ENCODE measurements at regions not wholly inside any gene's neighbourhood (a gene's known extent, or its start where the extent isn't known, plus 50 kb on each side); places are given as distances from the start of the nearest gene placed in this dataset.
"Not testable (repeated sequence)": the region's sequence is repeated elsewhere in the genome, so short reads cannot be mapped to it uniquely, and the experiment has no call there.

DNA sequence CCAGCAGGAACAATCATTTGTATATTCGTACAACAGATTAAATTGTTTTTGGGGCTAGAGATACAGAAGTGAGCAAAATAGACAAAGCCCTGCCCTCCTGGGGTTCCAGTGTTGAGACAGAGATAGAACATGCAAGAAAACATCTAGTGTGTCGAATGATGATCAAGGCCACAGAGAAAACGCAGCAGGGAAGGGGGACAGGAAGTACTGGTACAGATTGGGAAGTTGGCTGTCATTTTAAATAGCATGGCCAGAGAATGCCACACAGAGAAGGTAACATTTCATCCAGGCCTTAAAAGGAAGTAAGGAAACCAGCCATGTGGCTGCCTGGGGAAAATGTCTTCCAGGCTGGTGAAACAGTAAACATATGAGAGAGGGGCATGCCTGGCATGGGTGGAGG, 202.6 kb upstream of the MYLIP start:
- DNase-seq (ENCODE audit: low read depth) = no peak

DNA sequence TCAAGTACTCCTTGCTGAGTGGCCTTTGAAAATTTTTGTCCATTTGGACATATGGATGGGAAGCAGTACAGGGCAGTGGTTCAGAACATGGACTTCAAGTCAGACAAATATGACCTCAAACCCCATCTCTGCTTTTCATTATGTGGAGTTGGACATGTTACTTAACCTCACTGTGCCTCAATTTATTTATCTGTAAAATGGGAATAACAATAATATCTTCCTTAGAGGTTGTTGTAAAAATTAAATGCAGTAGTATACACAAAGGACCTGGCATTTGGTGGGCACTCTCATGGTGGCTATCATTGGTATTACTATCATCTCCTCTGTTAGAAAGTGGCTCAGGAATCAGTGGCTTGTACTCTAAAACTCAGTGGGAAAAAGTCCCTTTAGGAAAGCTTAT, 204.0 kb upstream of the MYLIP start:
- no peak for DNase-seq (ENCODE audit: low read depth)

DNA sequence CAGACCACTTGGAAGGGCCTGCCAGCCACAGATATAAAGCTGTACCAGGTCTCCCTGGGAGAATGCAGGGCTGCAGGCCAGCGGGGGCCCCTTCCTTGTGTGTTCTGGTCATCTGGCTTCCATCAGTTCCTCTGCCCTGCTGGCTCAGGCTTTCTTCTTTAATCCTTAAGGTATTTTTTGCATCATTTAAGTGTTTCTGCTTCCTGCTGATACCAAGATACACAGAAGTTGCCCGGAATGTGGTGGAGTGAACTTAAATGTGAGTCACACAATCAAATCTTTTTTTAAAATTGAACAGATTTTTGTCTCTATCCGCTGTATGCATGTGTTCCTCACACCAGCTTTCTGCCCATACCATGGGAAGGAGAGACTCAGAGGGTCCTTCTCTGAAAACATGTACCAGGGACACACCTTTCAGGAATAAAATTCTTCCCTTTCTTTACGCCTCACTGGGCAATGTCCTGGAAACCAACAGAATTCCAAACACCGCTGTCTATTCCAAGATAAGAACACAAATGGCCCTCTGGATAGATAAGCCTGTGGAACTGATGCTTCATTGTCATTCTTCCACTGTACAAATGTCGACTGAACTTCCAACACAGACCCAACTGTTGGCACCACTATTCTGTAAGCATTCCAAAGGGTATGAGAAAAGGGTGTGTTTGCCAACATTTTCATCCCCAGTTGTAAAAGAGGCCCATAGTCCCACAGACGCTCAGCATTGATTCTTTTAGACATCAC, 206.2 kb upstream of the MYLIP start:
- DNase-seq (ENCODE audit: low read depth) = no peak

DNA sequence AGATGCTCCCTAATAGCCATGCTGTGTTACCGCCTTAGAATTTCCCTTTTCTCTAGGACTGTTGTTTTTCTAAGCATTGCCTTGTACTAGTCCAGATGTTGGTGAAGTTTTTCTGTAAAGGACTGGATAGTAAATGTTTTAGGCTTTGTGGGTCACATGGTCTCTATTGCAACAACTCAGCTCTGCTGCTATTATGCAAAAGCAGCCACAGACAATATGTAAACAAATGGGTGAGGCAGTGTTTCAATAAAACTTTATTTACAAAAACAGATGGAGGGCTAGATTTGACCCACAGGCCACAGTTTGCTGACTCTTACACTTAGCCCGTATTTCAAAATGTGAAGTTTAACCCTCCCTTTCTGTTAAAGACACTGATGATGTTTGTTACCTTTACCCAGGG, 207.6 kb upstream of the MYLIP start:
- DNase-seq (ENCODE audit: low read depth) = no peak

DNA sequence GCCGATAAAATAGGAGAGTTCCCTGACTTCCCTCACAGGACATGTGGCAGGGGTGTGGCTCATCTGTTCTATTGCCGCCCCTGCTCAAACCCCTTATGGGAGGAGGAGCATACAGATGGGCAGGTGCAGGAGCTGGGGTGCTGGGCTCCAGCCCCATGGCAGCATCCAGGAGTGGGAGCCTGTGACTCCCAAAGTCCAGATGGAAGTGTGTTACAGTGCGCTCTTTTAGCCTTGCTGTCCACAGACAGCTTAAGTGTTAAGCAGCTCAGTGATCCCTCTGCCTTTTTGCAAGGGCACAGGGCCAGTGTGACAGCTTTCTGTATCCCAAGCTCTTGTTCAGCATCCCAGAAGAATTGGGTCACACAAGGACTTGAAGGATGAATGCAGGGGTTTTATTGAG, 212.3 kb upstream of the MYLIP start:
- no peak for DNase-seq (ENCODE audit: low read depth)

DNA sequence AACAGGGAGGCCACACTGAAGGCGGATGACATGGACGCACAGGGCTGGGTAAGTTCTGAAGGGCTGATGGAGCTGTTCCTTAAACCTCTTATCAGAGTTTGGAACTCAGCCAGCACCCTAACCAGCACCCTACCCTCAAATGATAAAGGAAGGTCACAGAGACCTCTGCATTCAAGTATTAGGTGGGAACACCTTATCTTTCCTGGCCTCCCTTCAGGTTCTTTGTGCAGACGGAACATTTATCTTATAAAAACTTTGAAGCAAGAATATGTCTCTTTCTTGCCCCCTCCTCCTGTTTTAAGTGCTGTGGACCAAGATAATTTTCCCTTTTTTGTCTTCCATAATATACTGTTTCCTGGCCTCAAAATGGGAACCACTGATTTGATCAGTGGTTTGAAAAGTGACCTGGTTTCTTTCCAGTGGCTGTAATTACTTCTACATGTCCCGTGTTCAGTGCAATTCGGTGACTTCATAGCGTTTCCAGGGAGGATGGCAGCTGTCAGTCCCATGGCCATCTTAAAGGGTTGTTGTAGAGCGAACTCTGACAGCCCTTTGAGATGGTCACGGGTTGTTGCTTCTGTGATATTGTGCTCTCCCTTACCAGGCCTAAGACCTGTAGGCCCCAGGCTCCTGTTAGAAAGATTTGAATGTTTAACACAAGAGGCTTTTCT, 213.2 kb upstream of the MYLIP start:
- DNase-seq (ENCODE audit: low read depth) = no peak

DNA sequence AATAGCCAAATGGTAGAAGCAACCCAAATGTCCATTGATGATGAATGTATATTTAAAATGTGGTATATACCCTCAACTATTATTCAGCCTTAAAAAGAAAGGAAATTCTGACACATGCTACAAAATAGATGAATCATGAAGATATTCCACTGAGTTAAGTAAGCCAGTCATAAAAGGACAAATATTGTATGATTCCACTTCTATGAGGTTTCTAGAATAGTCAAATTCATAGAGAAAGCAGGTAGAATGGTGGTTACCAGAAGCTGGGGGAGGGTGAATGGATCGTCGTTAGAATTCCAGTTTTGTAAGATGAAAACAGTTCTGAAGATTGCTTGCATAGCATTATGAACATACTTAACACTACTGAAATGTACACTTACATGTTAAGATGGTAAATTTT, 214.3 kb upstream of the MYLIP start:
- no peak for DNase-seq (ENCODE audit: low read depth)

DNA sequence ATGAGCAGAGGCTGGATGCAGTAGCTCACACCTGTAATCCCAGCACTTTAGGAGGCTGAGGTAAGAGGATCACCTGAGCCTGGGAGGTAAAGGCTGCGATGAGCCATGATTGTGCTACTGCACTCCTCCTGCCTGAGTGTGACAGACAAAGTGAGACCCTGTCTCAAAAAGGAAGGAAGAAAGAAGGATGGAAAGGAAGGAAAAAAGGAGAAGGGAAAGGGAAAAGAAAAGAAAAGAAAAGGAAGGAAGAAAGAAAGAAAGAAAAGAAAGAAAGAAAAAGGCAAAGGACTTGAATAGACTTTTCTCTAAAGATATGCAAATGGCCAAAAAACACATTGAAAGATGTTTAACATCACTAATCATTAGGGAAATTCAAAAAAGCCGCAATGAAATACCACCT, 215.3 kb upstream of the MYLIP start:
- DNase-seq (ENCODE audit: low read depth) = no peak

DNA sequence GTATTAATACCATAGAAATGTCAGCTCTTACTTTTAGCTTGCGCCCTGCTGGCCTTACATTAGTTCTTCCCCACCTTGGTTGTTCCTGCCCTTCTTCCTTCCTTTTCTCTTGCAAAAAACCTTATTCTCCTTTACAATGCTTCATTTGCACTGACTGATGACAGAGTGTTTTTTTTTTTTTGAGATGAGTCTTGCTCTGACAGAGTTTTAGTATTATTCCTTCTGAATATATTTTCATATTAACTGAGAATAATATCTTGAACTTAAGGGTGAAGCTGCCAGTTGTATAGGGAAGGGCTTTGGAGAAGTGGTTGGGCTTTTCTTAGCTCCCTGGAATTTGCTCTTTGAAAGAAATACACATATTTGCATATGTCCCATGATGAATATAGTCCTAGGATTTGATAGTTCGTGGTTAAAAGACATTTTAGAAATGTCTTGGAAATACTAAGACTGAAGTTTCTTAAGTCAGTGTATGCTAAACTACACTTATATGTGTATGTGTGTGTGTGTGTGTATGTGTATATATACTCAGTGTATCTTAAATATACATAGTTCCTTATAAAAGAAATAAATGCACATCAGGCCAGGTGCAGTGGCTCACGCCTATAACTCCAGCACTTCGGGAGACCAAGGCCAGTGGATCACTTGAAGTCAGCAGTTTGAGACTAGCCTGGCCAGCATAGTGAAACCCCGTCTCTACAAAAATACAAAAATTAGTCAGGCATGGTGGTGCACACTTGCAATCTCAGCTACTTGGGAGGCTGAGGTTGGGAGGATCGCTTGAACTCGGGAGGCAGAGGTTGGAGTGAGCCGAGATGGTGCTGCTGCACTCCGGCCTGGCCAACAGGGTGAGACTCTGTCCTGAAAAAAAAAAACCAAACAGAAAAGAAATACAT, 216.1 kb upstream of the MYLIP start:
- no peak for DNase-seq (ENCODE audit: low read depth)

DNA sequence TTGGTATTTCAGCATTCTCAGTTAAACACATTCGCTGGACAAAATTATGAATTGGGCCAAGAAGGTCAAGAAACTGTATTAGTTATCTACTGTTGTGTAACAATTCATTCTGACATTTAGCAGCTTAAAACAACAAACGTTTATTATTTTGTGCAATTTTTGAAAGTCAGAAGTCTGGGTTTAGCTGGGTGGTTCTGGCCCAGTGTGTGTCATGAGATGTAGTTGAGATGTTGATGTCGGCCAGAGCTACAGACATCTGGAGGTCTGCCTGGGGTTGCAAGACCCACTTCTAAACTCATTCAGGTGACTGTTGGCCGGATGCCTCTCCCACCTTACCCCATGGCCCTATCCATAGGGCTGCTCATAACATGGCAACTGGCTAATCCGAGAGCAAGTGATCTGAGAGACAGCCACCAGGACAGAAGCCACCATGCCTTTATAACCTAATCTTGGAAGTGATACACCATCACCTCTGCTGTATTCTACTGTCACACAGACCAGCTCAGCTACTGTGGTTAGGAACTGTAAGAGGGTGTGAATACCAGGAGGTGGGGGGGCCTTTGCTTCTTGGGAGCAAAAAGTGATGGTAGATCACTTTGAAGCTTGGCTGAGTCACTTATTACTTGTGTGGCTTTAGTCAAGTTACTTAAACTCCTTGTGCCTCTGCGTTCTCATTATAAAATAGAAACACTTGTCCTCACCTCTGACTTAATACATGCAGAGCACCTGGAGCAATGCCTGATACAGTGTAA, 217.0 kb upstream of the MYLIP start:
- no peak for DNase-seq (ENCODE audit: low read depth)

DNA sequence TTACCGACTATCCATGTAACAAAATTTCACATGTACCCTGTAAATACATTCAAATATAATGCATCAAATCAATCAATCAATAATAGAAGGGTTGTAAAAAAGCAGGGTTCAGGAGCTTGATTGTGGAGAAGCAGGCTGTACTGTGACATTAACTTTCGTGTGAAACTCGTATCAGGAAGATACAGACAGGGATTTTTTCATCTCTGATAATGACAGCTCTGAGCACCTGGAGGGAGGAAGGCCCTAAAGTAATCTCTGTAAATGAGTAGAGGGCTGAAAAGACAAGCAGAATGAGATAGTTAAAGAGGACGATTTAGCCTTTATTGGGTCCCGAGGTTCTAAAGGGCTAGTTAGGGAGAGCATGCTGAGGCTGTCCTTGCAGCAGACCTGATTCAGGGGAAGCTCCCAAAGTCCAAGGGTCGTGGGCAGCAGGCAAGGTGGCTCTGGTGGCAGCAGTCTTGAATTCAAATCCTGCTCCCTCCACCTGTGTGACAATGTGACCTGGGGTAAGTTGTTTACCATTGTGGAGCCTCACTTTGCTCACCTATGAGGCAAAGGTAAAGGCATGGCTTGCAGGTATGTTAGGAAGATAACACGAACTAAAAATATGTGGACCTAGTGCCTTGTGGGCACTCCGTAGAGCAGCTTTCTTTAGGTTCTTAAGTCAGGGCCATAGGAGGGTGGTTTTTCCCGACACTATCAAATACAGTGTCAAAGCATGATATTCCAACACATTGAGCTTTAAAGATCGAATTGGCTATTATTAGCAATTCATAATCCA, 219.4 kb upstream of the MYLIP start:
- no peak for DNase-seq (ENCODE audit: low read depth)

DNA sequence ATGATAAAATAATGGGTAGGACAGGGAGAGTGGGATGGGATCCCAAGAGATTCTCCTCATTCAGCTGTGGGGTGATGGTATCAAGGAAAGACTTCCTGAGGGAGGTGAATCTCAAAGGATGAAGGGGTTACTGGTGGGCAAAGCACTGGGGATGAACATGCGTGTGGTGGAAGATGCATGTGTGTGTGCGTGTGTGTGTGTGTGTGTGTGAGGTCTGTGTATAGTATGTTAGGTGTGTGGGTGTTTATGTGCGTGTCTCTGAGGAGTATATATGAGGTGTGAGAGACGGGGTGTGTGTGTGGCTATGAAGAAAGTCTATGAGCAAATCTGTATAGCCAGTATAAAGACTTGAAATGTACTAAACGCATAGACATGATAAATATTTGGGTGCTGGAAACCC, 220.0 kb upstream of the MYLIP start:
- DNase-seq (ENCODE audit: low read depth) = no peak

DNA sequence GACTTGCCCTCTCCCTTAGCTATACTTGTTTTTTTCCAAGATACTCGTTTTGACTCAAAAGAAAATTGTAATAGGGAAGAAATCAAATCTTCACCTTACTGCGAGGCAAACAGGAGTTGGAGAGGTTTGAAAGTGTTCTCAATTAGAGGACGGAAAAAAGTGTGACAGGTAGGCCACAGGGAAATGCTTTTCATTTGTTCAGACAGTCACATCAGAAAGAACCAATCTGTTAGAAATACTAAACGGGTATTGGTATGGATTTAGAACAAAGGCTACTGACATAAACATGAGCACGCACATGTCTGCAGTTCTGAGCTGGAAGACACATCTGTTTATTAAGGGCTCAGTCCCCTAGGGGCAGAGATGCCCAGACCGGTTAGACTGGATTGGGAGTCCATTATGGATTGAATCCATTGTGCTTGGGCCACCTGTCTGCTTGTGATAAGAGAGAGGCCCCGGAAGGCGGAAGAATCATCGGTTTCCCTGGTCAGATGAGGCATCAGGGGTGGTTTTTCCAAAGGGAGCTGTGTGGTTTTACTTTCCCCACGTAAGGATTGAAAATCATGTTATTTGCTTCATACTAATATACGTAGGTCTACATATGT, 220.9 kb upstream of the MYLIP start:
- no peak for DNase-seq (ENCODE audit: low read depth)

DNA sequence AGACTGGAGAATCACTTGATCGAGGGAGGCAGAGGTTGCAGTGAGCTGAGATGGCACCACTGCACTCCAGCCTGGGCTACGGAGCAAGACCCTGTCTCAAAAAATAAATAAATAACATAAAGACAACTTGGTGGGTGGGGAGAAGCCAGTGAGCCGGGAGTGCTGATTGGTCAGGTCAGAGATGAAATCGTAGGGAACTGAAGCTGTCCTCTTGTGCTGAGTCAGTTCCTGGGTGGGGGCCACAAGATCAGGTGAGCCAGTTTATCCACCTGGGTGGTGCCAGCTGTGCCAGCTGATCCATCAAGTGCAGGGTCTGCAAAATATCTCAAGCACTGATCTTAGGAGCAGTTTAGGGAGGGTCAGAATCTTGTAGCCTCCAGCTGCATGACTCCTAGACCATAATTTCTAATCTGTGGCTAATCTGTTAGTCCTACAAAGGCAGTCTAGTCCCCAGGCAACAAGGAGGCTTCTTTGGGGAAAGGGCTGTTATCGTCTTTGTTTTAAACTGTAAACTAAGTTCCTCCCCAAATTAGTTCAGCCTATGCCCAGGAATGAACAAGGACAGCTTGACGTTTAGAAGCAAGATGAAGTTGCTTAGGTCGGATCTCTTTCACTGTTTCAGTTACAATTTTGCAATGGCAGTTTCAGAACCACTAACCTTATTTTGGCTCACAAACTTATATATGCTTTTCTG, 221.5 kb upstream of the MYLIP start:
- not testable (repeated sequence) for DNase-seq (ENCODE audit: low read depth)

DNA sequence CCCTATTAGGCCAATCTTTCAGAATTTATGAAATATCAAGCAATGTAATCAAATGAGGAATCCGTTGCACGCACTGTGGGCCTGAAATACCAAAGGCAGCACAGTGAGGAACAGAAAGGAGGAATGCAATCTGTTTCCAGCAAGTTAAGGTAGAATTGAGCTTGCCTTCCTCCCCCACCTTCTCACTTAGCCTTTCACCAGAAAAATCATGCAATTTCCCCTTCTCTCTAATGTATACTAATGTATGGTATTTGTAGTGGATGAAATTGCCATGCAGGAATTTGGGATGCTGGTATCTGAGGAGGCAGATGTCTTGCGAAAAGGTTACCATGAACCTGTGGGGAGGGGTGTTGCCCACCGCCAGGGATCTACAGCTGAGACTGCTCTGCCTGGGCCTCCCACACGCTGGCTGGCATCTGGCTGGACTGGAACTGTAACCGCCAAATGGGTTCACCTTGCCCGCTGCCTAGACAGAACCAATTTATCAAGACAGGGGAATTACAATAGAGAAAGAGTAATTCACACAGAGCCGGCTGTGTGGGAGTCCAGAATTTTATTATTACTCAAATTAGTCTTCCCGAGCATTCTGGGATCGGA, 222.4 kb upstream of the MYLIP start:
- DNase-seq (ENCODE audit: low read depth) = no peak

DNA sequence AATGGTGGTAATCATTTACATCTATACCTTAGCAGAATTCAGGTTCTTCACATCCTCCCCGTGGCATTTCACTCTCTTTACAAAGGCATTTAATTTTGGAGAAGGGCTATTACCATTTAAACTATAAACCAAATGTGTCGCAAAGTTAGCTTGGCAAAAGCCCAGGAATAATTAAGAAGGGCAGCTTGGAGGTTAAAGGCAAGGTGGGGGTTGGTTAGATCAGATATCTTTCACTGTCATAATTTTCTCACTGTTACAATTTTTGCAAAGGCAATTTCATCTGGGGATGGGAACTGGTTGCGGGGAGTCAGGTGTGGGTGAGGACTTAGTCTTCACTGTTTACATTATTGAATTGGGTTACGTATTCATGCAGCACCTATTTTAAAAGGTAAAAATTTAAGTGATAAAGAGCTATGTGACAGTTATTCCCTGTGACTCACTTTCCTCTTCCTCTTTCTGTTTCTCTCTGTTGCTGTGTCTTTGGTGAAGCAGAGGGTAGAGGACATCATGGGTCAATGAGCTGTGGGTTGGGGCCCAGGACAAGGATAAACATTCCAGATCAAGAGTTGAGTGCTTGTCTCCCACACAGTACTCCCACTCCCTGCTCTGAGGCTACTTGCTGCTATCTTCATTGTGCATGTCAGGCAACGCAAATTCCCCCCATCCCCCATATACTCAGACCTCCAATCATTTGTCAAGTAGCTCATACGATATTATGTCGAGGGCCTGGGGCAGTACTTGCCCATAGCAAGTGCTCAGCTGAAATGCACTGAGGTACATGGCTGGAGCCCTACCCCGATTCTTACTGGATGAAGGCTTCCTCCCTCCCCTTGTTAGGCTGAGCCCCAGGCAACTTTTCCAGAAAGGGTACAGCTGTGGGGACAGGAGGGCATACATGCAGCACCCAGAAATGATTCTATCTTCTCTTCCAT, 223.1 kb upstream of the MYLIP start:
- DNase-seq (ENCODE audit: low read depth) = no peak

DNA sequence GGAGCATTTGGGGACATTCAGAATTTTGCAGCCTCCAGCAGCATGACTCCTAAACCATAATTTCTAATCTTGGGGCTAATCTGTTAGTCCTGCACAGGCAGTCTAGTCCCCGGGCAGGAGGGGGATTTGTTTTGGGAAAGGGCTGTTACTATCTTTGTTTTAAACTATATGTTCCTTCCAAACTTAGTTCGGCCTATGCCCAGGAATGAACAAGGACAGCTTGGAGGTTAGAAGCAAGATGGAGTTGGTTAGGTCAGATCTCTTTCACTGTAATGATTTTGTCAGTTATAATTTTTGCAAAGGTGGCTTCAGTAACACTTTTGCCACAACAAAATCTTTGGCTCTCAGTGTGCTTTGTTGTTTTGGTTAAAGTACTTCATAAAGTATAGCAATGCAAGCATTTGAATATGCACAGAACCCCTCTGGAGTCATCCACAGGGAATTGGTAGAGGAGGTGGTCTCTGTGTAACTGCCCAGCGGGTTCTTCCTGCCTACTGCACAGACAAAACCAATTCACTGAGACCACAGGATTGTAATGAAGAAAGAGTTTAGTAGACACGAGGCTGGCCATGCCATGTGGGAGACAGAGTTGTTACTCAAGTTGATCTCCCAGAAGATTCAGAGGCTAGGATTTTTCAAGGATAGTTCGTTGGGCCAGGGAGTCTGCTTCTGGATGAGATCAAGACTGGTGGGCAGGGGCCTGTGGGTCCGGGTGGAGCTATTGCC, 224.1 kb upstream of the MYLIP start:
- DNase-seq (ENCODE audit: low read depth) = no peak

Measured in activated gamma-delta T cell treated with anti-CD3 and anti-CD28 coated beads, Interleukin-2, amount 50 U/mL, for 16 hours (primary cell).